NAMALWA (cell line): ENCODE measurements at regions not wholly inside any gene's neighbourhood (a gene's known extent, or its start where the extent isn't known, plus 50 kb on each side); places are given as distances from the start of the nearest gene placed in this dataset.

Source experiments
- DNase-seq: peaks from one replicate; pipeline ENCODE4 v3.0.0-alpha.2; 2015; ENCODE audit warnings: low spot score

DNA sequence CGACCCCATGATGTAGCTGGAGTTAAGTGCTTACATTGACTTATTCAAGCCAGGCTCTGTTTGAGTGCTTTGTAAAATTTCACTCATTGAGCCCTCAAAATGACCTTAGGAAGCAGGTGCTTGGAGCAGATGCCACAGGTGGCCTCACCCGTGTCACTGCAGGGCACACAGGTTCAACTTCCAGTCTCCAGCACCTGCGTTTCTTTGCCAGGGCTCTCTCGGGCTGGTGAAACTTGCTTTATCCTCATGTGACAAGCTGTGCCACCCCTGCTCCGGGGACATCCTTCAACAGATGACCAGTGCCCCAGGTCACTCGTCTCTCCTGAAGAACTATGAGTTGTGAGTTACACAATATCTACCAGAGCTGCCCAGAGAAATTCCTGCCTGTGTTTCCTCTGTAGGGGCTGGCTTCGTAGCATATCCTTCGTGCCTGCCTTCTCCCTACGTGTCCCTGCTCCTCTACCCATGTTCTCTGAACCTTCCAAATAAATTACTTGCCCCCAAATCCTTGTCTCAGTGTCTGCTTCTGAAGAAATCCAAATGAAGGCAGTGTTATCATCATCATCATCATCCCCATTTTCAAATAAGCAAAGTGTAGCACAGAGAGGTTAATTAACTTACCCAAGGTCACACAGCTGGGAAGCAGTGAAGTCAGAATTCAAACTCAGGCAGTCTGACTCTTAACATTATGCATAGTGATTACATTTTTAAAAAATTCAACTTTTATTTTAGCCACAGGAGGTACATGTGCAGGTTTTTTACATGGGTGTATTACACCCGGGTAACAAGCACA, 352.5 kb downstream of the NPIPA8 start:
- DNase-seq, result no peak

DNA sequence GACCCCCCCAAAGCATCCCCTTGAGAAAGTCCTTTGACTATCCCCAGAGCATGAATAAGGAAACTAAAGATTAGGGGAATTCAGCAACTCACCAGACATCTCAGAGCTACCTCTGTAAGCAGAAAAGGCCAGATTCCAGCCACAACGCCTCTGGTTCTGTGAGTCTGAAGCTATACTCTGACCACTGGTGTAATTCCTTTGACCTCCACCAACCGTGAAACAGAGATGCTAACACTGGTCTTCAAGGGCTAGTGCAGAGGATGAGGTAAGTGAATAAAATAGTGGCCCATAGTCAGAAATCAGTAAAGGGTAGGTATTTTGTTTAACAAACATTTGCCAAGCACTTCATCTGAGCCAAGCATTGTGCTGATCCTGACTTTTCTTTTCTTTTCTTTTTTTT, 353.4 kb downstream of the NPIPA8 start:
- DNase-seq, result no peak

GRCh38 chr16:17977260-17977659, 359.3 kb downstream of the NPIPA8 start:
- no peak for DNase-seq

DNA sequence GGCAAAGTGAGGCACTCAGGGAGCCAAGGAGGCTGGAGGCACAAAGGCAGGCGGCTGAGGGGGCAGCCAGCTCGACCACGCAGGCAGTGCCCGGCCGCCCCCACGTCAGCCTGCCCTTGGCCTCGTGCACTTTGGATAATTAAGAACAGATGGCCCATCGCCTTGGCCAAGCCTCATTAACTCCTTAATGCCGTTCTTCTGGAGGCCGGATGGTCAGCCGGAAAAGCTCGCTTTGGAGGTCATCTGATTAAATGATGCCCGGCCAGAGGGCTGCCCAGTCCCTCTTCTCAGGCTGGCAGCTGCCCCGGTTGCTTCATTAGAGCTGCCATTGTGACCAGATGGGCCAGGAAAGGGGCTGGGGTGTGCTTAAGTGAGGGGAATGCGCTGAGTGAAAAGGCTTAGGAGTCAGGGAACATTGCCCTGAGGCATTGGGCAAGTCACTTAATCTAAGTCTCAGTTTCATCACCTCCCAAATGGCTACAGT, 364.0 kb downstream of the NPIPA8 start:
- DNase-seq, result no peak

GRCh38 chr16:17970816-17971331, 365.7 kb downstream of the NPIPA8 start:
- DNase-seq, result no peak

- no peak for DNase-seq
Measured at GRCh38 chr16:17970157-17970765, 366.3 kb downstream of the NPIPA8 start.

DNA sequence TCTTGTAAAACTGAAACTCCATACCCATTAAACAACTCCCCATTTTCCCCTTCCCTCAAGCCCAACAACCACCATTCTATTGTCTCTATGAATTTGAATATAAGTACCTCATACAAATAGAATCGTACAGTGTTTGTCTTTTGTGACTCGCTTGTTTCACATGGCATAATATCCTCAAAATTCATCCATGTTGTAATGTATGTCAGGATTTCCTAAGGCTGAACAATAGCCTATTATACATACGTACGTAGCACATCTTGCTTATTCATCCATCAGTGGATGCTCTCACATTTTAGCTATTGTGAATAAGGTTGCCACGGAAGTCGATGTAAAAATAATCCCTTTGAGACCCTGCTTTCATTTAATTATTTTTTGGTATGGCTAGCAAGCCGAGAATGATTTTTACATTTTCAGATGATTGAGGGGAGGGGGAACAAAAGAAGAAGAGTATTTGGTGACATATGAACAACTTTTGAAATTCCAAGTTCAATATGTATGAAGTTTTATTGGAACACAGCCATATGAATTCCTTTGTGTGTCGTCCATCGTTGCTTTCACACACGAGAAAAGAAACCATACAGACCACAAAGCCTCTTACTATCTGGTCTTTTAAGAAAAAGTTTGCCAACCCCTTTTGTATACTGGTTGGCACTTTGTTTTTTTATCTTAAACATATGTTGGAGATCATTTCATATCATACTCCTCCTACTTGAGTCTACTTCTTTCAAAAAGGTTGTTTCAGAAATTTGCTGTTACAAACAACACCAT, 371.2 kb downstream of the NPIPA8 start:
- DNase-seq, result no peak

GRCh38 chr16:17964196-17964595, 372.3 kb downstream of the NPIPA8 start:
- no peak for DNase-seq

DNA sequence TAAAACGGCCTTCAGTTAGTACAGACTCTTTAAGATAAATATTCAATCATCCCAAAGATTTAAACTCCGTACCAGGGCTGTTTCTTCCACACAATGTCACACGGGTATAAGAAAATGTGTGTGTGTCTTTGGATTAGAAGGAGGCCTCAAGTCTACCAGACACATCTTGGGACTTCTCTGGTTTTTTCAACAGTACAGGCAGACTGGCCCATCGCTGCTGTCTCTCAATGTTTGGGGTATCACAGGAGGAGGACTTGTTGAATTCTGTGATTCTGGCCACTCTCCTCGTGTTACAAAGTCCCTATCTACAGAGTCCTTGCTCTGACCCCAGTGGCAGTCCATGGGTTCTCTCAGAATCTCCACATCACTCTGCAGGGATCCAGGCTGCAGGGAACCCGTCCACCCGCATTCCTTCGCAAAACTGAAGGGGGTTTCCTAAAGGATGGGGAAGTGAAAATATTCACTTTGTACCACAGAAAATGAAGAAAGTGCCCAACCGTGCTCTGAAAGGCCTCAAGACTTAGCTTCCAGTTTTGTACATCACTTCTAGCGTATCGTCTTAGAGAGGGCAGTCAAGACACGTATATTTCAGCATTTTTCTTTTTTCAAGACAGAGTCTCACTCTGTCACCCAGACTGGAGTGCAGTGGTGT, 373.2 kb downstream of the NPIPA8 start:
- DNase-seq, result no peak

DNA sequence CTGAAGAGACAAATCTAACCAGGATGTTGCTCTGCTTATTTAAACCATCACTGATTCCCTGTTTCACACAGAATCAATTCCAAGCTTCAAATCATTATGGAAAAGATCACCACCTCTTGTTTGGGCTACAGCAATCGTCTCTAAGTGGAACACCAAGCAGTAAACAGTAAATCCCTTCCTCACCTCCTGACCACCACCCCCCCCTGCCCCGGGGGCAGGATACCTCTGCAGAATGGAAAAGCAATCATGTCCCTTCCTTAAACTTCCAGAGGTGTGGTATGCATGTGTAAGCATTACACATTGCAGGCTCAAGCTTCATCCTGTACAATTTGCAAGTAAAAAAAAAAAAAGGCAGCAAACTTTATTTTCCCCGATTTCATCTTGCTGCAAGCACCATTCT, 373.8 kb downstream of the NPIPA8 start:
- no peak for DNase-seq

DNA sequence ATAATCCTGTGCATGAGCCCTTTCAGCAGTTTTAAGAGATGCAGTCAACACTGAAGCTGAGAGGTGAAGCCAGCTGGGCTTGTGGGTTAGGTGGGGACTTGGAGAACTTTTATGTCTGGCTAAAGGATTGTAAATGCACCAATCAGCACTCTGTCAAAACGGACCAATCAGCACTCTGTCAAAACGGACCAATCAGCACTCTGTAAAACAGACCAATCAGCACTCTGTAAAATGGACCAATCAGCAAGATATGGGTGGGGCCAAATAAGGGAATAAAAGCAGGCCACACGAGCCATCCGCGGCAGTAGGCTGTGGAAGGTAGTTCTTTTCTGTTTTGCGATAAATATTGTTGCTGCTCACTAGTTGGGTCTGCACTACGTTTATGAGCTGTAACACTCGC, 374.7 kb downstream of the NPIPA8 start:
- peak; percentile 5 for DNase-seq

DNA sequence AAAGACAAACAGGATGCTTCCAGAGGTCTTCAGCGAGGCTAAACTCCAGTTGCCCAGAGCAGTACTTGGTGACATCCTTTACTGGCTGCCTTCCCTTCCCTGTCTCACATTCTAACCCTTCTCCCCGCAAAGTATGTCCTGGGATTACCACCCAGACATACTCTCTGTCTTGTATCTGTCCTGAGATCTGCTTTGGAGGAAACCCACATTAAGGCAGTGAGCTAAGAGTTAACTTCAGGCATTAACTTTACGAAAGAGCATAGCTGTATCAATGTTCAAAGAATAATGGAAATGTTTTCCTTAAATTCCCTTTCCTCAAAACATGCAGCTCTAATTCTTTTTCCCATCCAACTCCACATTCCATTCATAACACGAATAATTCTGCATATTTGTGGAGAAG, 385.2 kb downstream of the NPIPA8 start:
- DNase-seq, result no peak

DNA sequence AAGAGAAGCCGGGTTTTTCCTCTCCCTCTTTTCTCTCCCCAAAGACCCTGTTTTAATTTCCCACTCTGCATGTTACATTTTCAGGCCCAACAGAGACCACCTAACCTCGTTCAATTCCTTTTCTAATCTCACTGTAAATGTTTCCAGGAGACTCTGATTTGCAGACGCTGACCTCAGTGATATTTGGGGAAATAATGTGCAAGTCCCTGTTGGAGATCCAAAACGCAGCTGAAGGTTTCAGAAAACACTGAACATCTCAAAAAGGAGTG, 386.6 kb downstream of the NPIPA8 start:
- DNase-seq, result no peak

GRCh38 chr16:17949141-17949981, 387.2 kb downstream of the NPIPA8 start:
- no peak for DNase-seq

DNA sequence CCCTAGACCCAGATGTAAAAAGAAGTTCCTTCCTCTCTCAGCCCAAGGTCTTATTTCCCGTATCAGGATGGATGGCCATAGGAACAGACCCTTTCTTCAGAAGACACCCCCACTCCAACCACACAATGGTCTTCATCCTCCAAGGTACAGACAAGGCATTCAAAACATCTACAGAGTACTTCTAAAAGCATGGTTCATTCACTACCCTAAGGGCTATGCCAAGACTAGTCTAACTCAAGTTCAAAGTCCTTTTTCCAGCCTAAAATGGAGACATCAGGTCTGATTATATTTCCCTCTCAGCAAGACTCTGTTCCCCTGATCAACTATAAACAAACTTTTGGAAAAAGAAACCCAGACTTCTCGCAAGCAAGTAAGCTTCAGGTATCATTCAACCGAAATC, 388.9 kb downstream of the NPIPA8 start:
- no peak for DNase-seq

DNA sequence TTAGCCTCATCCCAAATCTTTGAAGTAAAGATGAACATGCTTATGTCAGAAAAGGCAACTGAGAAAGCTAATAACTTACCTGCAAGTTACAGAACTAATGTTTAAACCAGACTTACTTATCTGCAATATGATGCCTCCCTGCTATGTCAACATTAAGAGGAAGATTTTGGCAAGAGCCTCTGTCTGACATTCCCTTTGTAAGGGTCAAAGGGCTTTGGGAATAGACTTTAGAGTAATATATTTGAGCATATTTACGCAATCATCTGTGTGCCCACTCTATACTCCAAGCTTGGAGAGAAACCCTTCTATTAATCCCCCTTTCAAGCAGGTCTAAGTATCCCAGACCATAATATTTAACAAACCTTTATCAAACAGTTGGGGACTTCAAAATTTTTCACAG, 389.4 kb downstream of the NPIPA8 start:
- no peak for DNase-seq

- no peak for DNase-seq
Measured at GRCh38 chr16:17945080-17945601, 391.4 kb downstream of the NPIPA8 start.

GRCh38 chr16:17944345-17944744, 392.2 kb downstream of the NPIPA8 start:
- no peak for DNase-seq

GRCh38 chr16:17942067-17942466, 394.5 kb downstream of the NPIPA8 start:
- no peak for DNase-seq

GRCh38 chr16:17940584-17941364, 395.8 kb downstream of the NPIPA8 start:
- no peak for DNase-seq
